HT-29 (cell line): ENCODE measurements at regions not wholly inside any gene's neighbourhood (a gene's known extent, or its start where the extent isn't known, plus 50 kb on each side); places are given as distances from the start of the nearest gene placed in this dataset.
"Not testable (repeated sequence)": the region's sequence is repeated elsewhere in the genome, so short reads cannot be mapped to it uniquely, and the experiment has no call there.

ENCODE experiments used
- DNase-seq: peaks from one replicate; pipeline ENCODE4 v3.0.0-alpha.2; 2015; ENCODE audit warnings: low spot score

GRCh38 chr21:15932726-15933125 lies 202.9 kb downstream of the USP25 start:
- DNase-seq: no peak

DNA sequence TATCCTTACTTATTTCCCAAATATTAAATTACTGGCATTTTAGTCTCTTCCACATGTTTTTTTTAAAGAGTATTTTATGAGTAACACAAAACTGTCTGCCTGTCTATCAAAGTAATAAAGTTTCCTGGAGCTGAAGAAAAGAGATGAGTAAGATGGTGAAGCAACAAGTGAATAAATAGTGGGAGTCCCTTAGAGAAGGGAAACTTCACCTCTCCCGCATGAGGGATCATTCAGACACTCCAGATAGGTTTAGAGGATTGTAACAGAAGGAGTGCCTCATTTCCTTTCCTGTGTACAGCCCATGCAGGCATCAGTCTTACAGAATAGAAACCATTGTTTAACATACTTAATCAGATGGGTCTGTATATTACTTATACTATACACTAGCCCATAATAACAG lies 205.7 kb downstream of the USP25 start:
- no peak for DNase-seq

GRCh38 chr21:15943009-15943666 lies 213.4 kb downstream of the USP25 start:
- no peak for DNase-seq

- no peak for DNase-seq
Observed at GRCh38 chr21:15947677-15948076, 217.9 kb downstream of the USP25 start.

DNA sequence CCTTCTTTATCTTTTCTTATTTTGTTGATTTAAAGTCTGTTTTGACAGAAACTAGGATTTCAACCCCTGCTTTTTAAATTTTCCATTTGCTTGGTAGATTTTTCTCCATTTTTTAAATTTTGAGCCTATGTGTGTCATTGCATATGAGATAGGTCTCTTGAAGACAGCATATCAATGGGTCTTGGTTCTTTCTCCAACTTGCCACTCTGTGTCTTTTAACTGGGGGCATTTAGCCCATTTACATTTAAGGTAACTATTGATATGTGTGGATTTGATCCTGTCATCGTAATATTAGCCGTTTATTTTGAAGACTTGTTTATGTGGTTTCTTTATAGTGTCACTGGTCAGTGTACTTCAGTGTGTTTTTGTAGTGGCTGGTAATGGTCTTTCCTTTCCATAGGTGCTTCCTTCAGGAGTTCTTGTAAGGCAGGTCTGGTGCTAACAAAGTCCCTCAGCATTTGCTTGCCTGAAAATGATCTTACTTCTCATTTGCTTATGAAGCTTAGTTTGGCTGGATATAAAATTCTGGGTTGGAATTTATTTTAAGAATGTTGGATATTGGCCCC lies 223.9 kb downstream of the USP25 start:
- DNase-seq: no peak

GRCh38 chr21:15964236-15964855 lies 234.6 kb downstream of the USP25 start:
- no peak for DNase-seq

GRCh38 chr21:15966231-15966630 lies 236.4 kb downstream of the USP25 start:
- DNase-seq: no peak

- no peak for DNase-seq
Observed at GRCh38 chr21:15966651-15967050, 236.9 kb downstream of the USP25 start.

DNA sequence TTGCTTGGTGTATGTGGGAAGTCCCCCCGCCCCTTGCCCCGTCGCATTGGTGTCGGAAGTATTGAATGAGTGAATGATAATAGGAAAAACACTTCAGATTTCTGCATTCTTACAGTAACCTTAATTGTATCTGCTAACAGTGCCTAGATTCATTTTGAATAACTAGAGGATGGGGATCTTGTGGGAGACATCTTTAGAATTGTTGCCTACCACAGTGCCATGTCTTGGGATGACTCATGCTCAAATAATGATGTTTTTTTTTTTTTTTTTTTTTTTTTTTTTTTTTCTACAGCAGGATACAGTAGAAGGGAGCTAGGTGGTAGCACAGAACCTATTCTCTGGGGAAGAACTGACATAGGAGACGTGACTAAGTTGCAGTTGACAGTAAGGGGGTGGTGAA lies 237.9 kb downstream of the USP25 start:
- no peak for DNase-seq

- DNase-seq: no peak
Observed at GRCh38 chr21:15968776-15969310, 239.1 kb downstream of the USP25 start.

DNA sequence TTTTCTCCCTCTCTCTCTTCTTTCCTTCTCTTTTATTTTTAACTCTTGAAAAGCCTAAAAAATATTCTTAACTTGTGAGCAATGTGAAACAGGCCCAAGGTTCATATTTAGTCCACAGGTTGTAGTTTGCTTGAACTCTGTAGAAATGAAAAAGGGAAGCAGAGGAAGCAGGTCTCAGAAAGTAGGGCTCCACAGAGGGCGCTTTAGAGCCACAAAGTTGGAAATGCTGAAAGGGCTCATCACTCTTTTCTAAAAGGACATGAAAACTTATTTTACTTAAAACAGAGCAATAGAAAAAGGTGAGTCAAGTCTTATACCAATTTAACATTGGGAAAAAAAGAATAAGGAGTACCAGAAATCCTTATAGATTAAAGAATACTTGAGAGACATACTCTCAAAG lies 247.0 kb downstream of the USP25 start:
- DNase-seq: peak; percentile 4

- DNase-seq: no peak
Observed at GRCh38 chr21:15978215-15978738, 248.5 kb downstream of the USP25 start.

GRCh38 chr21:15979493-15979892 lies 249.7 kb downstream of the USP25 start:
- DNase-seq: not testable (repeated sequence)

DNA sequence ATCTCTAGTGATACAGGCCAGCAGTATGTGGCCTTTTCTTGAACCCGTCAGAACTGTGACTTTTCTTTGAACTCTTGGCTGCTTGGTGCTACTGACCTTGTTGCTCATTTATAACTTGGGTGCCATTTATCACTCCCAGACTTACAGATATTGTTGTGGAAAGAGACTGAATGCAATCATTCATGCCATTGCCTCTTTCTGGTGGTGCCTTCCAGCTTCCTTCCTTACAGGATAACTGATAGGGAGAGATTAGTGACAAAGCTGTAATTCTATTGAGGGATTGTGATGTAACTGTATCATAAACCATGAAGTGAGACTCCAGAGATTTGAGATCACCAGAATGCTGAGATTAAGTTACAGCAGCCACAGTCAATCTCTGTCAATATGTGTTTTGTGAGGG lies 256.5 kb downstream of the USP25 start:
- DNase-seq: no peak

GRCh38 chr21:15992171-15992570 lies 262.4 kb downstream of the USP25 start:
- DNase-seq: no peak

DNA sequence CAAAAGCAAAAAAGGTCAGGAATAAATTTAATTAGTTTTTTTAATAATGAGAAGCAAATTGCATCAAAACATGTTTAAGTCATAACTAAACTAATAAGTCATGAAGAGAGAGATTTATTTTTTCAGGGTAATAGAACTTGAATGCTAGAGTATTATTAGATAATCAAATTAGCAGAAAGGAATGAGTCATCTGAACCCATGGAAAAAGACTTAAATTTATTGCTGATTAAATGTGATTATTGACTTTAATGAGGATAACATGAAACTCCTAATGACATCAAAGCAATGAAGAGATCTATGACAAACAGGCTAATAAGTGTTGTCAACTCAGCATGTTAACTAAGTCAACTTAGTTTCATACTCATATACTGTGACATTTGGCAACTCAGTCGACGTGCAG lies 264.2 kb downstream of the USP25 start:
- DNase-seq: no peak

GRCh38 chr21:15999741-16000140 lies 270.0 kb downstream of the USP25 start:
- no peak for DNase-seq

GRCh38 chr21:16002874-16003466 lies 273.2 kb downstream of the USP25 start:
- DNase-seq: peak; percentile 1

DNA sequence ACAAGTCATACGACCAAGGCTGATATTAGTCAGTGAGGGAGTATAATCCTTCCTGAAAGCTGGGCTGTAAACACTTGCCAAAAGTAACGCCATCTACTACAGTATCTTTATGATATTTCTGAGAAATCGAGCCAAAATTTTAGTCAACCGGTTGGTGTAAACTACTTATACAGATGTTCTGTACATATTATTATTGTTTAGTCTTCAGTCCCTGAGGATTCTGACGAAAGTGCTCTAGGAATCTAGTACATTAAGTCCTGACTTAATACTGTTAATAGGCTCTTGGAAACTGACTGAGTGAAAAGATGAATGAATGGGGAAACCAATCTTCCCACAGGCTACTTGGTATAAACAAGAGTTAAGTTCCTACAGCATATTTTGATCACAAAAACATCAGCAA lies 274.3 kb downstream of the USP25 start:
- DNase-seq: no peak

DNA sequence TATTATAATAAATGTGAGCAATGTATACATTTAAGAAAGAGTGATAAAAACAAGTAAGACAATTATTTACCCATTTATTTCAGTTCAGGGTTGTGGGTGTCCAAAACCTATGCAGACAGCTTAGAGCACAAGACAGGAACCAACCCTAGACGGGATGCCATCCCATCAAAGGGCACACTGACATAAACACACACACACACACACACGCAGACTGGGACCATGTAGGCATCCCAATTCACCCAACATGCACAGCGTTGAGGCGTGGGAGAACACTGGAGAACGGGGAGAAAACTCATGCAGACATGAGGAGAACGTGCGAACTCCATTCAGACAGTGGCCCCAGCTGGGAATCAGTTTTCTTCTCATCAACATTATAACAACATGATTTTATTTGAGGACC lies 274.7 kb downstream of the USP25 start:
- DNase-seq: no peak

GRCh38 chr21:16005996-16006395 lies 276.2 kb downstream of the USP25 start:
- DNase-seq: no peak

- DNase-seq: no peak
Observed at GRCh38 chr21:16007943-16008342, 278.2 kb downstream of the USP25 start.
